NCI-H345 treated with DMSO at 0.1 percent for 48 hours (cell line): ENCODE measurements at regions not wholly inside any gene's neighbourhood (a gene's known extent, or its start where the extent isn't known, plus 50 kb on each side); places are given as distances from the start of the nearest gene placed in this dataset.
"Not testable (repeated sequence)": the region's sequence is repeated elsewhere in the genome, so short reads cannot be mapped to it uniquely, and the experiment has no call there.

Experiments
- DNase-seq: peaks from one replicate; lab custom pipeline; 2025; ENCODE audit not compliant: unreplicated experiment; lab: John Stamatoyannopoulos, UW

GRCh38 chr6:147958683-147959082 lies 384.0 kb upstream of the SASH1 start:
- no peak for DNase-seq

- no peak for DNase-seq
Observed at GRCh38 chr6:147961481-147962141, 381.0 kb upstream of the SASH1 start.

GRCh38 chr6:147965448-147965847 lies 377.2 kb upstream of the SASH1 start:
- DNase-seq, result not testable (repeated sequence)

- no peak for DNase-seq
Observed at GRCh38 chr6:147970970-147971369, 371.7 kb upstream of the SASH1 start.

- DNase-seq, result no peak
Observed at GRCh38 chr6:147972448-147972847, 370.2 kb upstream of the SASH1 start.

GRCh38 chr6:147973806-147974205 lies 368.8 kb upstream of the SASH1 start:
- DNase-seq, result no peak

- DNase-seq, result no peak
Observed at GRCh38 chr6:147974376-147974775, 368.3 kb upstream of the SASH1 start.

- no peak for DNase-seq
Observed at GRCh38 chr6:147977851-147978465, 364.7 kb upstream of the SASH1 start.

GRCh38 chr6:147979966-147980365 lies 362.7 kb upstream of the SASH1 start:
- no peak for DNase-seq

GRCh38 chr6:147983581-147984366 lies 358.9 kb upstream of the SASH1 start:
- no peak for DNase-seq

GRCh38 chr6:147986846-147987245 lies 355.8 kb upstream of the SASH1 start:
- DNase-seq, result no peak

- no peak for DNase-seq
Observed at GRCh38 chr6:147990159-147990558, 352.5 kb upstream of the SASH1 start.

GRCh38 chr6:147991961-147992360 lies 350.7 kb upstream of the SASH1 start:
- DNase-seq, result no peak

GRCh38 chr6:147999001-147999540 lies 343.6 kb upstream of the SASH1 start:
- DNase-seq, result no peak

- DNase-seq, result no peak
Observed at GRCh38 chr6:148001844-148002642, 340.6 kb upstream of the SASH1 start.

GRCh38 chr6:148004651-148005050 lies 338.0 kb upstream of the SASH1 start:
- no peak for DNase-seq

GRCh38 chr6:148005806-148006205 lies 336.8 kb upstream of the SASH1 start:
- no peak for DNase-seq

GRCh38 chr6:148010516-148010915 lies 332.1 kb upstream of the SASH1 start:
- DNase-seq, result not testable (repeated sequence)

GRCh38 chr6:148016013-148016412 lies 326.6 kb upstream of the SASH1 start:
- DNase-seq, result no peak

- DNase-seq, result no peak
Observed at GRCh38 chr6:148021165-148021564, 321.5 kb upstream of the SASH1 start.

GRCh38 chr6:148021699-148022098 lies 320.9 kb upstream of the SASH1 start:
- no peak for DNase-seq
